ENCODE measurements at regions not wholly inside any gene's neighbourhood (a gene's known extent, or its start where the extent isn't known, plus 50 kb on each side); places are given as distances from the start of the nearest gene placed in this dataset.

DNA sequence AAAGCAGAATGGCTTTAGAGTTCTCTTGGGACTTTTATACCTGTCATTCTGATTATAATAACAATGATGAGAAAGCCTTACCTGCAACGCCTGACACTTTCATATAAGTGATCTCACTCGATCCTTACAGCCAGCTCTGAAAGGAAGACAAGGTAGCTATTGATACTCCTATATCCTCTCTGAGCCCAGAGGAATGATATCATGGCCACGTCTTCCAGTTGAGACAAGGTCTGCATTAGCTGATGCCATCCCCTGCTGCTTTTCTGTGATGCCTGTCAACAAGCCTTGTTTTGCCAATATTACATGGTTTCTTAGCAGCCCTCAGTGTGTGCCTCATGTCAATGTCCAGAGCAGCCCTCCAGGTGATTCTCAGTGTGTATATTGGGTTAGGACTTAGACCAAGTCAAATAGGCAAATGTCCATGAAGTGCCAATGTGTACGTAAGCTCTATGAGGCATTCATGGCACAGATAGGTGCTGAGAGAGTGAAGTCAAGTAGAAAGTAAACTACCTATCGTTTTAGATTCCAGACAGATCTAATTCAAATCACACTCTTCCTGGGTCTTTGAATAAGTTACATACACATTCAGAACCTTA lies 405.9 kb downstream of the ADRA2A start:
- no peak for TF ChIP-seq MAX (CRISPR knock-in tag; IDR thresholded peaks at IDR 0.05)
- Mint-ChIP-seq H3K27me3 (ENCODE audit: low read depth) (peaks cover 2% of the 10 kb centered on the region; the same call in 1 of the 2 replicates), H3K9me3 (peaks cover 12% of the 10 kb centered on the region), H3K27ac (no peak overlapping the region), H3K4me3 (no peak overlapping the region), H3K4me1 (peaks cover 23% of the 10 kb centered on the region), H3K36me3 (peaks cover 4% of the 10 kb centered on the region)
- ATAC-seq (no peak), DNase-seq (ENCODE audit: low spot score) (no peak)
- ChIA-PET POLR2A (no interaction called here), CTCF (interaction anchor here (0.7 kb wide), 1 partner anchor 633 kb away, joined by 5 read pairs; no protein-coding TSS in a partner anchor)

DNA sequence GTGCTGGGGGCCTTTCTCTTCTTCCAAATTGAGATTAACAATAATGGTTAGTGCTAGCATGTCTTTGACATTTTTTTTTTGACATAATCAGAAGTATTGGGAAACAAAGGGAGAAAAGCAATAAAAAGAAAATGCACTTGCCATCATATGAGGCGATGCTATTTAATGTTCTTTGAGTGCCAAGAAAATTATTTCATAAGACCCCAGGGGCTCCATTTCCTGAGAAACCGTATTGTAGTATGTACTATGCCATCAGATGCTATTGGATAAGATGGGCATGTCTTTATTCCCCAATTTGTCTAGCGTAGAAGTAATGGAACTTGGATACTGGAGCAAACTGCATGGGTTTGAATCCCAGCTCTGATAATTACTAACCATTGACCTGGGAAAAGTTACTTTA lies 408.9 kb downstream of the ADRA2A start:
- ATAC-seq (no peak), DNase-seq (ENCODE audit: low spot score) (no peak)
- CTCF ChIA-PET, result no interaction called here
- Mint-ChIP-seq H3K36me3 (peaks cover 33% of the 10 kb centered on the region), H3K4me3 (no peak overlapping the region), H3K27me3 (ENCODE audit: low read depth) (peaks cover 4% of the 10 kb centered on the region; the same call in 1 of the 2 replicates), H3K4me1 (peaks cover 9% of the 10 kb centered on the region), H3K9me3 (peaks cover 40% of the 10 kb centered on the region), H3K27ac (no peak overlapping the region)
- TF ChIP-seq, protein P1, sequence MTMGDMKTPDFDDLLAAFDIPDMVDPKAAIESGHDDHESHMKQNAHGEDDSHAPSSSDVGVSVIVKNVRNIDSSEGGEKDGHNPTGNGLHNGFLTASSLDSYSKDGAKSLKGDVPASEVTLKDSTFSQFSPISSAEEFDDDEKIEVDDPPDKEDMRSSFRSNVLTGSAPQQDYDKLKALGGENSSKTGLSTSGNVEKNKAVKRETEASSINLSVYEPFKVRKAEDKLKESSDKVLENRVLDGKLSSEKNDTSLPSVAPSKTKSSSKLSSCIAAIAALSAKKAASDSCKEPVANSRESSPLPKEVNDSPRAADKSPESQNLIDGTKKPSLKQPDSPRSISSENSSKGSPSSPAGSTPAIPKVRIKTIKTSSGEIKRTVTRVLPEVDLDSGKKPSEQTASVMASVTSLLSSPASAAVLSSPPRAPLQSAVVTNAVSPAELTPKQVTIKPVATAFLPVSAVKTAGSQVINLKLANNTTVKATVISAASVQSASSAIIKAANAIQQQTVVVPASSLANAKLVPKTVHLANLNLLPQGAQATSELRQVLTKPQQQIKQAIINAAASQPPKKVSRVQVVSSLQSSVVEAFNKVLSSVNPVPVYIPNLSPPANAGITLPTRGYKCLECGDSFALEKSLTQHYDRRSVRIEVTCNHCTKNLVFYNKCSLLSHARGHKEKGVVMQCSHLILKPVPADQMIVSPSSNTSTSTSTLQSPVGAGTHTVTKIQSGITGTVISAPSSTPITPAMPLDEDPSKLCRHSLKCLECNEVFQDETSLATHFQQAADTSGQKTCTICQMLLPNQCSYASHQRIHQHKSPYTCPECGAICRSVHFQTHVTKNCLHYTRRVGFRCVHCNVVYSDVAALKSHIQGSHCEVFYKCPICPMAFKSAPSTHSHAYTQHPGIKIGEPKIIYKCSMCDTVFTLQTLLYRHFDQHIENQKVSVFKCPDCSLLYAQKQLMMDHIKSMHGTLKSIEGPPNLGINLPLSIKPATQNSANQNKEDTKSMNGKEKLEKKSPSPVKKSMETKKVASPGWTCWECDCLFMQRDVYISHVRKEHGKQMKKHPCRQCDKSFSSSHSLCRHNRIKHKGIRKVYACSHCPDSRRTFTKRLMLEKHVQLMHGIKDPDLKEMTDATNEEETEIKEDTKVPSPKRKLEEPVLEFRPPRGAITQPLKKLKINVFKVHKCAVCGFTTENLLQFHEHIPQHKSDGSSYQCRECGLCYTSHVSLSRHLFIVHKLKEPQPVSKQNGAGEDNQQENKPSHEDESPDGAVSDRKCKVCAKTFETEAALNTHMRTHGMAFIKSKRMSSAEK (CRISPR knock-in tag; IDR thresholded peaks at IDR 0.05; ENCODE audit: borderline replicate concordance), result no peak
- TF ChIP-seq ZNF263 (CRISPR knock-in tag; IDR thresholded peaks at IDR 0.05; ENCODE audit: low read depth) (no peak), NR2C2 (CRISPR knock-in tag; IDR thresholded peaks at IDR 0.05) (no peak), MYBL2 (CRISPR knock-in tag; IDR thresholded peaks at IDR 0.05) (no peak), NR1H2 (CRISPR knock-in tag; IDR thresholded peaks at IDR 0.05) (no peak), ZNF121 (CRISPR knock-in tag; IDR thresholded peaks at IDR 0.05) (no peak), NFATC4 (CRISPR knock-in tag; IDR thresholded peaks at IDR 0.05) (no peak), FOXK1 (CRISPR knock-in tag; IDR thresholded peaks at IDR 0.05) (no peak), NR3C1 (CRISPR knock-in tag; conservative IDR thresholded peaks at IDR 0.05; ENCODE audit: low read depth) (no peak), ZBTB21 (CRISPR knock-in tag; IDR thresholded peaks at IDR 0.05; ENCODE audit: borderline replicate concordance) (no peak), ZNF232 (CRISPR knock-in tag; IDR thresholded peaks at IDR 0.05) (no peak), NFE2L1 (CRISPR knock-in tag; IDR thresholded peaks at IDR 0.05) (no peak), ATF1 (CRISPR knock-in tag; IDR thresholded peaks at IDR 0.05) (no peak), ERG (CRISPR knock-in tag; IDR thresholded peaks at IDR 0.05) (no peak), CTCF (IDR thresholded peaks at IDR 0.05) (no peak), ZNF138 (CRISPR knock-in tag; conservative IDR thresholded peaks at IDR 0.05) (no peak)
- TF ChIP-seq, protein P2, sequence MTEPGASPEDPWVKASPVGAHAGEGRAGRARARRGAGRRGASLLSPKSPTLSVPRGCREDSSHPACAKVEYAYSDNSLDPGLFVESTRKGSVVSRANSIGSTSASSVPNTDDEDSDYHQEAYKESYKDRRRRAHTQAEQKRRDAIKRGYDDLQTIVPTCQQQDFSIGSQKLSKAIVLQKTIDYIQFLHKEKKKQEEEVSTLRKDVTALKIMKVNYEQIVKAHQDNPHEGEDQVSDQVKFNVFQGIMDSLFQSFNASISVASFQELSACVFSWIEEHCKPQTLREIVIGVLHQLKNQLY (CRISPR knock-in tag; IDR thresholded peaks at IDR 0.05), result no peak
- TF ChIP-seq, protein P3, sequence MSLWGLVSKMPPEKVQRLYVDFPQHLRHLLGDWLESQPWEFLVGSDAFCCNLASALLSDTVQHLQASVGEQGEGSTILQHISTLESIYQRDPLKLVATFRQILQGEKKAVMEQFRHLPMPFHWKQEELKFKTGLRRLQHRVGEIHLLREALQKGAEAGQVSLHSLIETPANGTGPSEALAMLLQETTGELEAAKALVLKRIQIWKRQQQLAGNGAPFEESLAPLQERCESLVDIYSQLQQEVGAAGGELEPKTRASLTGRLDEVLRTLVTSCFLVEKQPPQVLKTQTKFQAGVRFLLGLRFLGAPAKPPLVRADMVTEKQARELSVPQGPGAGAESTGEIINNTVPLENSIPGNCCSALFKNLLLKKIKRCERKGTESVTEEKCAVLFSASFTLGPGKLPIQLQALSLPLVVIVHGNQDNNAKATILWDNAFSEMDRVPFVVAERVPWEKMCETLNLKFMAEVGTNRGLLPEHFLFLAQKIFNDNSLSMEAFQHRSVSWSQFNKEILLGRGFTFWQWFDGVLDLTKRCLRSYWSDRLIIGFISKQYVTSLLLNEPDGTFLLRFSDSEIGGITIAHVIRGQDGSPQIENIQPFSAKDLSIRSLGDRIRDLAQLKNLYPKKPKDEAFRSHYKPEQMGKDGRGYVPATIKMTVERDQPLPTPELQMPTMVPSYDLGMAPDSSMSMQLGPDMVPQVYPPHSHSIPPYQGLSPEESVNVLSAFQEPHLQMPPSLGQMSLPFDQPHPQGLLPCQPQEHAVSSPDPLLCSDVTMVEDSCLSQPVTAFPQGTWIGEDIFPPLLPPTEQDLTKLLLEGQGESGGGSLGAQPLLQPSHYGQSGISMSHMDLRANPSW (CRISPR knock-in tag; conservative IDR thresholded peaks at IDR 0.05; ENCODE audit: low read depth), result no peak
- POLR2A ChIA-PET, result no interaction called here

All from WTC11 (cell line).